ENCODE measurements at regions not wholly inside any gene's neighbourhood (a gene's known extent, or its start where the extent isn't known, plus 50 kb on each side); places are given as distances from the start of the nearest gene placed in this dataset.
"Not testable (repeated sequence)": the region's sequence is repeated elsewhere in the genome, so short reads cannot be mapped to it uniquely, and the experiment has no call there.

- DNase-seq: no peak
Observed at GRCh38 chr4:146124023-146124680, 51.4 kb upstream of the LSM6 start.

GRCh38 chr4:146123231-146123630 lies 52.3 kb upstream of the LSM6 start:
- no peak for DNase-seq

DNA sequence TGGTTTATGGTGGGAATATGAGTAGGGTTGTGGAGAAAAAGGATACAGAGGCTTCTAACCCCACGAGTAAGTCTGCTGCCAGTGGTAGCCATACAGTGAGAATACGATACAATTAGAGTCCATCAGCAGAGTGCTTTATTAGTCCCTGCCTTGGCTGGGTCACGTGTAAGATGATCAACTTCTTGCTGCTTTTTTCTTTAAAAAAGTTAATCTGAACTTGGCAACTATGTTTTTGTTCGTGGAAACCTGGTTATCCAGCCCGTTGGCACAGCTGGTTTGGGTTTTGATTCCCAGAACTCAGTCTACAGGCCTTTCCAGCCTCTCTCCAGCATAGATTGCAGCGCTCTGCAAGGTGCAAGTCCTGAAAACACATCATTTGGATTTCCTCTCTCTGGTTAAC lies 53.1 kb upstream of the LSM6 start:
- DNase-seq: no peak

DNA sequence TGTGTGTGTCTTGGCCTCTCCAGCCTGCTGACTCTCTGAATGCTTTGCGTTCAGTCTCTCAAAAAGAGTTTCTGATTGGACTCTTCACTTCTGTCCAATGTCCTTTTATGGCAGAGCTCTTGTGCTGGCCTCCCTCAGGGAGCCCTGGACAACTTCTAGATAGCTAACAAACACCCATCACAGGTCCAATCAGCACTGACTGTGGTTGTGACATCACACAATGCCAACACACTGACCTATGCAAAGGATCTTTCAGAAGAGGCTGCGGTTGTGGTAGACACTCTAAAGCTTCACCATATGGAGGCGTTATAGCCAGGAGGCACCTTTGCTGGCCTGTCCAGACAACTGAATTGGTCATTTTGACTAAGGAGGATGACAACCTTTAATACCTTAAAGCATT lies 53.8 kb upstream of the LSM6 start:
- DNase-seq: no peak

DNA sequence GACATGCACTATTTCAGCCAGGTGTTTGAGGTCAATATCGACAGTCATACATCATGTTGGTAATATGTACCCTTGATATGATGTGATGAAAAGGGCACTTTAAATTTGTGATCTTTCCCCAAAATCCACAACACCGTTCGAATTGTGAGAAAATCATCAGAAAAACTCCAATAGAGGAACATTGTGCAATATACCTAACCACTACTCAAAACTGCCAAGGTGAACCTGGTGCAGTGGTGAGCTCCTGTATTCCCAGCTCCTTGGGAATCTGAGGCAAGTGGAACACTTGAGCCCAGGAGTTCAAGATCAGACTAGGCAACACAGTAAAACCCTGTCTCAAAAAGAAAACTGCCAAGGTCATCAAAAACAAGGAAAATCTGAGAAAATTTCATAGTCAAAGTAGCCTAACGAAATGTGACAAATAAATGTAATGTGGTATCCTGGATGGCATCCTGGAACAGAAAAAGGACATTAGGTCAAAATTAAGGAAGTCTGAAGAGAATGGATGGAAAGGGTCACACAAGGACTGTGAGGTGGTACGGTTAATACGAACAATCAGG lies 55.6 kb upstream of the LSM6 start:
- DNase-seq: no peak

DNA sequence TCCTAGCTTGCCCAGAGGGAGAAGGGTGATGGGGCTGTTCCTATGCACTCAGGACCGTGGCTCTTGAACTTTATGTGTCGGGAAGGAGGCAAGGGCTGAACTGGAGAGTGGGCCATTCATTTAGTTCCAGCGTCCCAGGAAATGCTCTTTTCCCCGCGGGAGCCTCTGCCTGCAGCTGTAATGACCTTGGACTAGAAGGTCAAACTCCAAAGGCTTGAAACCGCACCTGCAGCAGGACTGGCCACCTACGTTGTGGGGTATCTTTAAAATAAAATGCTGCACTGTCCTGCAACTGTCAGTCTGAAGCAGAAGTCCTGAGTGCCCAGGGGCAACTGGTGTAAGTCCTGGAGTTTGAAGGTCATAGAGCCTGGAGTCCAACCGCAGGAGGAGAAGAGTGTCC lies 61.5 kb upstream of the LSM6 start:
- no peak for DNase-seq

GRCh38 chr4:146113171-146113570 lies 62.3 kb upstream of the LSM6 start:
- no peak for DNase-seq

DNA sequence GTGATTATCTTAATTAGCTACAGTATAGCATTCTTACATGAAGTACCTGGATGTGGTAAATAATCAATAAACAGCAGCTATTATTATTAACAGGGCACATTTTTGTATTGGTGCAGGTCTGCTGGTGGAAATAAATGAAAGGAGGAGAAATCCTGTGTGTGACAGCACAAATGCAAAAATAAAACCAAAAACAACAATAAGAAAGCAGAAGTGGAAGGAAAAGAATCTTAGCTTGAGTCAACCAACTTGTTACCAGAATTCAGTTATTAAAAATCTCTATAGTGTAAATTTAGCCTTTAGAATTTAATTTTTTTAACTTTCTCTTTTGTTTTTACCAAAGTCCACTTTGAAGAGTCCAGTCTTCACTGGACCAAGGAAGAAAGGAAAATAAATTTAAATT lies 63.1 kb upstream of the LSM6 start:
- no peak for DNase-seq

- DNase-seq: no peak
Observed at GRCh38 chr4:146110871-146111485, 64.5 kb upstream of the LSM6 start.

- DNase-seq: no peak
Observed at GRCh38 chr4:146108756-146109155, 66.8 kb upstream of the LSM6 start.

DNA sequence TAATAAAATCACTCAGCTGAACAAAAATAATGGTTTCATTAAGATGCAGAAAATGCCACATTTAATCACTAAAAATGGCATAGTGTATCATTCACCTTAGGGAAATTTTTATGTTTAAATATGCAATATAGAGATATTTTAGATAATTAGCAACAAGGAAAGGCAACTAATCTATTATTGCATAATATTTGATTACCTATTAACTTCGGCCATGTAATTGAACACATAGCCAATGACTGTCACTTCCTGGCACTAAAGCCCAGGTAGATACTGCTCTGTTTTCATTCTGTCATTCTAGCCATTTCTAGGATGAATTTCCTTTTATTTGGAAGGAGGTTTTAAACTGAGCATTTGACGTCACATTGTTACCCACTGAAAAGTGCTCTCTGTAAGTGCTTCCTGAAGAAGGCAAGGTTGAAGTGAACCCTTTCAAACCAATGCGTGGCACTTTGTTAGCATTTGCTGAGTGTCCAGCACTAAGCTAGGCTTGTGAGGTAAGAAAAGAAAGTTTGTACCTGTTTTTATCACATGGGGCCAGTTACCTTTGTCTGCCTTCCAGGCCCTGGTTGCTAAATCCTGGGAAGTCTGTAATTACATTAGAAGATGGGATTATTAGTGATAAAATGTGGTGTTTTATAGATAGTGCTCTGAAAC lies 67.8 kb upstream of the LSM6 start:
- DNase-seq: no peak

- no peak for DNase-seq
Observed at GRCh38 chr4:146105464-146105863, 70.1 kb upstream of the LSM6 start.

DNA sequence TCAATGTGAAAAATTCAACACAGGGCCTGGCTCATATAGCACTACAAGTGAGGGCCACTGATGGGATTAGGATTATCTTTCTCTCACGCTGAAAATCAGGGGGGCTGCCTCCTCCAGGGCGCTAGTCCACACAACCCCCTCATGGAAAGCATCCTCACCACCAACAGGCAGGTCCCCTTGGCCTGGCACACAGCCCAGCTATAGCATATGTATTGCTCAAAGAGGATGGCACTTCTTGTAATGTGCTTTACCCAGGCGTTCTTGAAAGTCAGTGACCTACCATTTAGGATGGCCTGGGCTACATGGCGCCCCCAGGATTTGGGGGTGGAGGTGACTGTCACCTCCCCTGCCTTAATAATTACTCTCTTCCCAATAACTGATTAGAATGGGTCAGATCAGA lies 71.0 kb upstream of the LSM6 start:
- no peak for DNase-seq

GRCh38 chr4:146104052-146104451 lies 71.5 kb upstream of the LSM6 start:
- not testable (repeated sequence) for DNase-seq

DNA sequence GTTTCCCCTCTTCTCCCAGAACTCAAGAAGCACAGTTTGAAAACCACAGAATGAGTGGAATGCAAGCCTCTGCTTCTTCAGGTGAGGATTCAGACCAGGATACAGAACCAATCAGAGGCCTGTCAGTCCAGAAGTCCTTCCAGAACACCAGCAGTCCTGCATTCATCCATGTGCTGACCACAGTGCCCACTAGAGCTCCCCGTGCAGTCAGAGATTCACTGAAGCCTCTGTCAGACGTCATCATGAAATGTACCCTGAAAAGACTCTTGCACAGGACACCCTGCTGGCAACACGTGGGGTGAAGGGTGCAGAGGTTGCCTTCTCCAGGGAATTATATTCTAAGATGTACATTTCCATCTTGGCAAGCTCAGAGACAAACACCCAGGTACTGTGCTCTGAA lies 75.9 kb upstream of the LSM6 start:
- no peak for DNase-seq

DNA sequence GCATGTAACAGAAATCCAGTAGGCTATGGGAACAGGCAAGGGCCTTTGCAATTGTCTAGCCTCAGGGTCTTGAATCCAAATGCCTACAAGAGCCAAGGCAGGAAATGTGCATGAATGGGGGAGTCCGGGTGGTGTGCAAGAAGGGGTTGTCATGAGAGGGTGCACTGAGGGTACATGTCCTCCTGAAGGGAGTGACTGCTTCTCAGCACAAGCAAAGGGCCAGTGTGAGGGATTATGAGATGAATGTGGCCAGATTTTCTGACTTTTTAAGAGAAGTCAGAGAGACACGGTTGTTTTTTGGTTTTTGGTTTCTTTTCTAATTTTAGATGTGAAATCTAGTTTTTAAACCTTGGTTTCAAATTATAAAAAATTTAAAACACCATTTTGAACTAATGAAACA lies 76.5 kb upstream of the LSM6 start:
- no peak for DNase-seq

GRCh38 chr4:146098397-146098796 lies 77.1 kb upstream of the LSM6 start:
- DNase-seq: no peak

GRCh38 chr4:146096371-146096770 lies 79.1 kb upstream of the LSM6 start:
- DNase-seq: no peak

DNA sequence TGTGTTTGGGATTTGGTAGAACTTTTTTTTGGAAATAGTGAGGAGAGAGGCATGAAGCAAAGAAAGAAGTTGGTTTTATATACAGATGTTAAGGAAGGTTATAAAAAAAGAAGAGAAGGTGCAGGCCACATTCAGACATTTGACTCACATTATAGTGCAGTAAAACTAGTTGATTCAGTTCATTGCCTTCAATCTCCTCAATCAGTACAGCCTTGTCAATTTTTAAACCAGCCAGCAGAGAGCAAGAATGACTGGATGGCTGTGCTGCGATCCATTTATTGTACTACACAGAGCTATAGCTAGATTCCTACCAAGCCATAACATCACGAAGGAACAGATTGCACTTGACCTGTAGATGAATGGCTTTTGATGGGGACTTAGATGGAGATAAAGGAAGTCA lies 79.7 kb upstream of the LSM6 start:
- no peak for DNase-seq

GRCh38 chr4:146095091-146095690 lies 80.3 kb upstream of the LSM6 start:
- DNase-seq: peak; percentile 49

GRCh38 chr4:146088690-146089089 lies 86.8 kb upstream of the LSM6 start:
- DNase-seq: no peak

DNA sequence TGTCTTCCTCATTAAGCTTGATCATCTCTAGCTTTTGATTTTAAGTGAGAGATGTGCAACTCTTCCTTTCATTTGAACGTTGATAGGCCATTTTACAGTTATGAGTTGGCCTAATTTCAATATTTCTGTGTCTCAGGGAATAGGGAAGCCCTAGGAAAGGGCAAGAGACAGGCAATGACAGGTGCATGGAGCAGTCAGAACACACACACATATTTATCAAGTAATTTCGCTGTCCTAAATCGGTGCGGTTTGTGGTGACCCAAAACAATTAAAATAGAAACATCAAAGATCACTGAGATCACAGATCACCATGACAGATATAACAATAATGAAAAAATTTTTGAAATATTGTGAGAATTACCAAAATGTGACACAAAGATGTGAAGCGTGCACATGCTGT lies 87.7 kb upstream of the LSM6 start:
- no peak for DNase-seq

DNA sequence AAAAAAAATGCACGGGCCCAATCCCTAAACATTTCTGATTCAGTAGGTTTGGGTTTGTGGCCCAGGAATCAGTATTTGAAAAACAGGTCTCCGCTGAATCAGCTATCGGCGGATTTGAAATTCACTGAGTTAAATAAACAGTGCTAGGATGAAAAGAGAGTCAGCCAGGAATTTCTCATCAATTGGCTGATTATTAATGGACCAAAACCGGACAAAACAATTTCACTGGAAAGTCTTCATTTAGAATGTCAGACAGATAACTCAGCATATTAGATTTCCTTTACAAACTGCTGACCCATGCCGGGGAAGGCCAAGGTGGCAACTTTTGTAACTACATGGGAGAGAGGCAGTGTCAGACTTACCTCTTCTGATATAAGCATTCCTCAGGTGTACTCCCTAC lies 99.4 kb upstream of the LSM6 start:
- no peak for DNase-seq

- DNase-seq: no peak
Observed at GRCh38 chr4:146073517-146073916, 102.0 kb upstream of the LSM6 start.
